ENCODE measurements at regions not wholly inside any gene's neighbourhood (a gene's known extent, or its start where the extent isn't known, plus 50 kb on each side); places are given as distances from the start of the nearest gene placed in this dataset.

DNA sequence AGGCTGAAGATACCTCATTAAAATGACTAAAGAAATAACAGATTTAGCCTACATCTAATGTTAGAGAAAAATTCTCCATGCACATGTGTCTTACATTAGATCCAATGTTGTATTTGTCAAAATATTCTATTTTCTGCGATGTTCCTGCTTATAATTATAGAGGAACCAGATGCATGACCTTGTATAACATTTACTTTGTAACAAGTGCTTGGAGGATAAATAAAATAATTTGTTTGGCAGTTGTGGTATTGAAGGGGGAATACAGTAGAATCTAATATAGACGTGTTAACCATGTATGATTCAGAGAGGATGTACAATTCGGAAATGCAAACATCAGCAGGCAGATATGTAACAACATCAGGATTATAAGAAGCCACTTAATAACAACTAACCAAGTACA lies 922.2 kb downstream of the TUSC7 start:
- Histone ChIP-seq H4K20me1 (ENCODE audit: insufficient read depth) (no peaks in the 10 kb centered on the region), H3K4me2 (no peak overlapping the region), H3K4me3 (no peak overlapping the region), H3K36me3 (ENCODE audit: low read depth) (no peaks in the 10 kb centered on the region), H3K27ac (no peak overlapping the region), H3F3A (ENCODE audit: insufficient read depth, low read depth) (no peaks in the 10 kb centered on the region), H3K79me2 (ENCODE audit: low read depth) (no peaks in the 10 kb centered on the region), H3K9me3 (ENCODE audit: insufficient read depth, low read depth) (no peaks in the 10 kb centered on the region), H3K4me1 (replicated peaks; ENCODE audit: insufficient read depth) (no peaks in the 10 kb centered on the region), H3K27me3 (ENCODE audit: insufficient read depth, low read depth) (no peaks in the 10 kb centered on the region), H3K9me2 (ENCODE audit: insufficient read depth) (no peaks in the 10 kb centered on the region), H2AFZ (no peak overlapping the region)
- TF ChIP-seq EZH2 (IDR thresholded peaks at IDR 0.05; ENCODE audit: low read depth), result no peak
- TF ChIP-seq, protein P1, sequence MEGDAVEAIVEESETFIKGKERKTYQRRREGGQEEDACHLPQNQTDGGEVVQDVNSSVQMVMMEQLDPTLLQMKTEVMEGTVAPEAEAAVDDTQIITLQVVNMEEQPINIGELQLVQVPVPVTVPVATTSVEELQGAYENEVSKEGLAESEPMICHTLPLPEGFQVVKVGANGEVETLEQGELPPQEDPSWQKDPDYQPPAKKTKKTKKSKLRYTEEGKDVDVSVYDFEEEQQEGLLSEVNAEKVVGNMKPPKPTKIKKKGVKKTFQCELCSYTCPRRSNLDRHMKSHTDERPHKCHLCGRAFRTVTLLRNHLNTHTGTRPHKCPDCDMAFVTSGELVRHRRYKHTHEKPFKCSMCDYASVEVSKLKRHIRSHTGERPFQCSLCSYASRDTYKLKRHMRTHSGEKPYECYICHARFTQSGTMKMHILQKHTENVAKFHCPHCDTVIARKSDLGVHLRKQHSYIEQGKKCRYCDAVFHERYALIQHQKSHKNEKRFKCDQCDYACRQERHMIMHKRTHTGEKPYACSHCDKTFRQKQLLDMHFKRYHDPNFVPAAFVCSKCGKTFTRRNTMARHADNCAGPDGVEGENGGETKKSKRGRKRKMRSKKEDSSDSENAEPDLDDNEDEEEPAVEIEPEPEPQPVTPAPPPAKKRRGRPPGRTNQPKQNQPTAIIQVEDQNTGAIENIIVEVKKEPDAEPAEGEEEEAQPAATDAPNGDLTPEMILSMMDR (conservative IDR thresholded peaks at IDR 0.05), result no peak
- ChIA-PET POLR2A (ENCODE audit: unreplicated experiment) (no interaction called here), CTCF (no interaction called here)
- no peak for DNase-seq
- intact Hi-C loops (cut with micrococcal nuclease; ENCODE audit: unreplicated experiment), result no loop called here
- no TSS peak for BruUV-seq (replicated peaks)

DNA sequence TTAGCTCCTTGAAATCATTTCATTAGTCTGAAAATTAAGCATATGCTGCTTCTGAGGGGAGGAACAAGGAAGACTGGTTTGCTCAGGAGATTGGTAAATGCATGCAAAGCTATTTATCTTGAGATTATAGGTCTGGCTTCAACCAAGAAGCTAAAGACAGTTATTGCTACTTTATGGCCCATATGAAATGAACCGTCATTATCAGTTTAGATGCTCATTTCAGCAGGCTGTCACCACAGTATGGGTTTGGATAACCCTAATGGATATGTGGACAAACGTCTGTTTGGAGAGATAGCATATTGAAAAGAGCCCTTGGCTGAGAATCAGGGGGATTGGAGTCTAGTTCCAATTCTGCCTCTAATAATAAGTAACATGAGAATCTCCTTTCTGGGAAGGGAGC lies 922.6 kb downstream of the TUSC7 start:
- Histone ChIP-seq H3F3A (ENCODE audit: insufficient read depth, low read depth) (no peaks in the 10 kb centered on the region), H2AFZ (no peak overlapping the region), H3K4me2 (no peak overlapping the region), H3K9me2 (ENCODE audit: insufficient read depth) (no peaks in the 10 kb centered on the region), H3K27ac (no peak overlapping the region), H4K20me1 (ENCODE audit: insufficient read depth) (no peaks in the 10 kb centered on the region), H3K4me1 (replicated peaks; ENCODE audit: insufficient read depth) (no peaks in the 10 kb centered on the region), H3K36me3 (ENCODE audit: low read depth) (no peaks in the 10 kb centered on the region), H3K27me3 (ENCODE audit: insufficient read depth, low read depth) (no peaks in the 10 kb centered on the region), H3K79me2 (ENCODE audit: low read depth) (no peaks in the 10 kb centered on the region), H3K4me3 (no peak overlapping the region), H3K9me3 (ENCODE audit: insufficient read depth, low read depth) (no peaks in the 10 kb centered on the region)
- BruUV-seq (replicated peaks), result no TSS peak
- TF ChIP-seq EZH2 (IDR thresholded peaks at IDR 0.05; ENCODE audit: low read depth), result no peak
- TF ChIP-seq, protein P1 (conservative IDR thresholded peaks at IDR 0.05), result no peak
- DNase-seq, result no peak
- CTCF ChIA-PET, result no interaction called here
- intact Hi-C loops (cut with micrococcal nuclease; ENCODE audit: unreplicated experiment), result no loop called here
- POLR2A ChIA-PET (ENCODE audit: unreplicated experiment), result no interaction called here

DNA sequence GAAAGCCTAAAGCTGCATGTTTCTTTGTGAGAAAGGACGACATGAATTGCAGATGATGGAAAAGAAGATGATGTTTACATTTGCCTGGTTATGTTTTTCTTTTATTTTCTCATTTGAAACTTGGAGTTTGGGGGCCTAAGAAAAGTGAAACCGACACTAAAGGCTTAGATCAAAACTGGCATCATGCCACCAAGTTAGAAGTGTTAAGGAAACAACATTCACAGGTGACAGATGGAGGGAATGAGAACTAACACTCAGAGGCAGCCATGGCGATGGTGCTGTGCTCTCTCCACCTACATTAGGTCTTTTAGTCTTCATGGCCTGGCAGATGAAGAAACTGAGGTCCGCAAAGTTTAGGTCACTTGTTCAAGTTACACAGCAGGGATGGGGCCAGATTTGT lies 923.6 kb downstream of the TUSC7 start:
- Histone ChIP-seq H3K9me3 (ENCODE audit: insufficient read depth, low read depth) (no peaks in the 10 kb centered on the region), H3K4me2 (no peak overlapping the region), H3K79me2 (ENCODE audit: low read depth) (no peaks in the 10 kb centered on the region), H3K9me2 (ENCODE audit: insufficient read depth) (no peaks in the 10 kb centered on the region), H3K4me3 (no peak overlapping the region), H3K36me3 (ENCODE audit: low read depth) (no peaks in the 10 kb centered on the region), H3K27me3 (ENCODE audit: insufficient read depth, low read depth) (no peaks in the 10 kb centered on the region), H3K4me1 (replicated peaks; ENCODE audit: insufficient read depth) (no peaks in the 10 kb centered on the region), H3F3A (ENCODE audit: insufficient read depth, low read depth) (no peaks in the 10 kb centered on the region), H3K27ac (no peak overlapping the region), H2AFZ (no peak overlapping the region), H4K20me1 (ENCODE audit: insufficient read depth) (no peaks in the 10 kb centered on the region)
- intact Hi-C loops (cut with micrococcal nuclease; ENCODE audit: unreplicated experiment), result no loop called here
- no peak for TF ChIP-seq EZH2 (IDR thresholded peaks at IDR 0.05; ENCODE audit: low read depth)
- TF ChIP-seq, protein P1 (conservative IDR thresholded peaks at IDR 0.05), result no peak
- no peak for DNase-seq
- CTCF ChIA-PET, result no interaction called here
- POLR2A ChIA-PET (ENCODE audit: unreplicated experiment), result no interaction called here
- no TSS peak for BruUV-seq (replicated peaks)

Data from PC-9 (cell line).